GM23338 (cell line): ENCODE measurements at regions not wholly inside any gene's neighbourhood (a gene's known extent, or its start where the extent isn't known, plus 50 kb on each side); places are given as distances from the start of the nearest gene placed in this dataset.

Experiments used
- ATAC-seq: fragments of 200-7000 bp; cut with Tn5 transposase; 3 replicates; pipeline ENCODE4 v1.9.1; 2020
- DNase-seq: peaks from one replicate; pipeline ENCODE4 v3.0.0-alpha.2; 2015; ENCODE audit warnings: low spot score
- H2AFZ ChIP-seq: fragments of 200-600 bp; sonication (generic); 2 replicates; pipeline ENCODE4 v1.8.0; 2016; ENCODE audit warnings: antibody characterized with exemption, mild to moderate bottlenecking, moderate library complexity
- H3F3A ChIP-seq: fragments of 200-600 bp; sonication (generic); replicated peaks from 2 replicates; pipeline ENCODE4 v1.8.0; 2017; ENCODE audit warnings: antibody characterized with exemption, mixed run types, low read depth
- H3K27ac ChIP-seq: fragments of 200-600 bp; sonication (generic); 2 replicates; pipeline ENCODE4 v1.6.1; 2016; ENCODE audit warnings: low read depth
- H3K27me3 ChIP-seq: fragments of 200-600 bp; sonication (generic); 2 replicates; pipeline ENCODE4 v1.8.0; 2016; ENCODE audit warnings: mild to moderate bottlenecking, mixed run types, moderate library complexity; ENCODE audit not compliant: insufficient read depth
- H3K36me3 ChIP-seq: fragments of 200-600 bp; sonication (generic); 2 replicates; pipeline ENCODE4 v1.8.0; 2016; ENCODE audit warnings: mild to moderate bottlenecking; ENCODE audit not compliant: insufficient read depth
- H3K4me1 ChIP-seq: fragments of 200-600 bp; sonication (generic); 2 replicates; pipeline ENCODE4 v1.8.0; 2016; ENCODE audit warnings: mild to moderate bottlenecking, moderate library complexity; ENCODE audit not compliant: insufficient read depth
- H3K4me2 ChIP-seq: fragments of 200-600 bp; sonication (generic); 2 replicates; pipeline ENCODE4 v1.7.1; 2017; ENCODE audit warnings: mixed run types
- H3K4me3 ChIP-seq: fragments of 200-600 bp; sonication (generic); 2 replicates; pipeline ENCODE4 v1.6.1; 2016; ENCODE audit warnings: mixed run types
- H3K79me2 ChIP-seq: fragments of 200-600 bp; sonication (generic); replicated peaks from 2 replicates; pipeline ENCODE4 v1.8.0; 2017; ENCODE audit warnings: mild to moderate bottlenecking; ENCODE audit not compliant: insufficient read depth
- H3K9me2 ChIP-seq: fragments of 200-600 bp; sonication (generic); 2 replicates; pipeline ENCODE4 v1.8.0; 2017; ENCODE audit not compliant: insufficient read depth
- H4K20me1 ChIP-seq: fragments of 200-600 bp; sonication (generic); replicated peaks from 2 replicates; pipeline ENCODE4 v1.8.0; 2017; ENCODE audit warnings: mild to moderate bottlenecking; ENCODE audit not compliant: insufficient read depth
- H3K27ac Mint-ChIP-seq: 2 replicates; pipeline ENCODE4 v1.8.0; 2020; ENCODE audit warnings: inconsistent platforms, mild to moderate bottlenecking, moderate library complexity, mixed read lengths
- H3K27me3 Mint-ChIP-seq: 3 replicates; pipeline ENCODE4 v1.8.0; 2022; ENCODE audit warnings: low read depth, mild to moderate bottlenecking, moderate library complexity, mixed read lengths, inconsistent platforms; ENCODE audit not compliant: insufficient read depth, poor library complexity
- H3K36me3 Mint-ChIP-seq: 3 replicates; pipeline ENCODE4 v1.8.0; 2021; ENCODE audit warnings: low read depth, mild to moderate bottlenecking, inconsistent platforms, moderate library complexity, mixed read lengths
- H3K4me1 Mint-ChIP-seq: 3 replicates; pipeline ENCODE4 v1.8.0; 2020; ENCODE audit warnings: mild to moderate bottlenecking, inconsistent platforms, mixed read lengths
- H3K4me3 Mint-ChIP-seq: 3 replicates; pipeline ENCODE4 v1.8.0; 2021; ENCODE audit warnings: moderate library complexity, mild to moderate bottlenecking, inconsistent platforms, mixed read lengths
- H3K9me3 Mint-ChIP-seq: 3 replicates; pipeline ENCODE4 v1.8.0; 2020; ENCODE audit warnings: moderate library complexity, mild to moderate bottlenecking, inconsistent platforms, mixed read lengths
- CREB1 ChIP-seq: fragments of 250-450 bp; sonication (Bioruptor Pico); IDR thresholded peaks from 2 replicates; pipeline ENCODE4 v1.5.0; 2020; ENCODE audit warnings: low read depth, mild to moderate bottlenecking, moderate library complexity
- EZH2 ChIP-seq: fragments of 200-600 bp; sonication (generic); IDR thresholded peaks from one replicate; pipeline ENCODE4 v1.8.0; 2017; ENCODE audit warnings: antibody characterized with exemption, mild to moderate bottlenecking, low read depth; ENCODE audit not compliant: unreplicated experiment
- EZH2phosphoT487 ChIP-seq: fragments of 200-600 bp; sonication (generic); IDR thresholded peaks from one replicate; pipeline ENCODE4 v1.8.1; 2018; ENCODE audit warnings: antibody characterized with exemption; ENCODE audit not compliant: unreplicated experiment
- JUNB ChIP-seq: IDR thresholded peaks from one replicate; pipeline ENCODE4 v1.6.1; 2016; ENCODE audit warnings: antibody characterized with exemption; ENCODE audit not compliant: unreplicated experiment
- NANOG ChIP-seq: IDR thresholded peaks from 2 replicates; pipeline ENCODE4 v1.6.1; 2016; ENCODE audit warnings: antibody characterized with exemption, borderline replicate concordance
- STAT1 ChIP-seq: IDR thresholded peaks from one replicate; pipeline ENCODE4 v1.6.1; 2016; ENCODE audit warnings: antibody characterized with exemption; ENCODE audit not compliant: unreplicated experiment
- ZNF114 ChIP-seq: fragments of 250-450 bp; sonication (Bioruptor Pico); IDR thresholded peaks from 2 replicates; pipeline ENCODE4 v1.5.0; 2020; ENCODE audit warnings: mild to moderate bottlenecking, moderate library complexity
- TF ChIP-seq, protein P1 (sequence below): fragments of 250-450 bp; sonication (Bioruptor Pico); IDR thresholded peaks from 2 replicates; pipeline ENCODE4 v1.5.0; 2020; ENCODE audit warnings: mild to moderate bottlenecking, moderate library complexity
- TF ChIP-seq, protein P2 (sequence below): IDR thresholded peaks from one replicate; pipeline ENCODE4 v1.6.1; 2018; ENCODE audit warnings: antibody characterized with exemption; ENCODE audit not compliant: unreplicated experiment
- TF ChIP-seq, protein P3 (sequence below), 2 experiments: fragments of 200-600 bp in 1 of 2; sonication (generic) in 1 of 2; conservative IDR thresholded peaks; 2 replicates each; pipeline versions ENCODE4 v1.5.1 to v1.6.1; 2016 to 2017; ENCODE audit warnings: antibody characterized with exemption in 2 of 2, low read depth in 2 of 2, mild to moderate bottlenecking in 2 of 2, moderate library complexity in 1 of 2

DNA sequence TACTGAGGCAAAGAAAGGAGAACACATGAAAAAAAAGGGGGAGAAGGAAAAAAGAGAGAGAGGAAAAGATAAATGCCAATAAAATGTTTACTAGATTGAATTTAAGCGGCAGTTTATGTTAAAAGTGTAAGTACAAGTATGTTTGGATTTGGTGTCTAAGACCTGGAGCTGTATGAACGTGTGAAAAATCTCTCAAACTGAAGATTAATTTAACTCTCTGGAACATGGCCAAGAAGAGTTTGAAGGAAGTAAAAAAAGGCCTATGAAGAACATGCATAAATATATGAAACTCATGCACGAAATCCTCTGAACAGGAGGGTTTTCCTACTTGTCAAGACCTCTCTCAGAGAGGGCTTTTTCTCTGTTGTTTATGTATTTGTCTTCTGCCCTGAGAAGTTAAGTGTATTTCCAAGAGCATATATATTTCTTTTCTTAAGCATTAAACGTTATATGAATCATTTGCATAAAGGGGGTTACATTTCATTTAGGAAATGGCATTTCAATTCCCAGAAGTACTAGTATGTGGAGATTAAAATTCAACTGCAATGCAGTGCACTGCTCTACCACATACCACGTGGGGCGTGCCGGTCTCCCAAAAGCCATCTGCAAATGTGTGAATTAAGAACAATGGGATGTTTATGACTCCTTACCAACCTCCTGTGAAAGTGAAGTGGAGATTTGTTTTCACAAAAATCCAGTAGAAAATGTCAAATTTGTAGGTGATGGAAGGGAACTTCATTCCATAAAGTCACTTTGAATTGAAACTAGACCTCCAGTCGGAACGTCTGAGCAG, 281.1 kb upstream of the TRIB2 start (continued):
- TF ChIP-seq, protein P1, sequence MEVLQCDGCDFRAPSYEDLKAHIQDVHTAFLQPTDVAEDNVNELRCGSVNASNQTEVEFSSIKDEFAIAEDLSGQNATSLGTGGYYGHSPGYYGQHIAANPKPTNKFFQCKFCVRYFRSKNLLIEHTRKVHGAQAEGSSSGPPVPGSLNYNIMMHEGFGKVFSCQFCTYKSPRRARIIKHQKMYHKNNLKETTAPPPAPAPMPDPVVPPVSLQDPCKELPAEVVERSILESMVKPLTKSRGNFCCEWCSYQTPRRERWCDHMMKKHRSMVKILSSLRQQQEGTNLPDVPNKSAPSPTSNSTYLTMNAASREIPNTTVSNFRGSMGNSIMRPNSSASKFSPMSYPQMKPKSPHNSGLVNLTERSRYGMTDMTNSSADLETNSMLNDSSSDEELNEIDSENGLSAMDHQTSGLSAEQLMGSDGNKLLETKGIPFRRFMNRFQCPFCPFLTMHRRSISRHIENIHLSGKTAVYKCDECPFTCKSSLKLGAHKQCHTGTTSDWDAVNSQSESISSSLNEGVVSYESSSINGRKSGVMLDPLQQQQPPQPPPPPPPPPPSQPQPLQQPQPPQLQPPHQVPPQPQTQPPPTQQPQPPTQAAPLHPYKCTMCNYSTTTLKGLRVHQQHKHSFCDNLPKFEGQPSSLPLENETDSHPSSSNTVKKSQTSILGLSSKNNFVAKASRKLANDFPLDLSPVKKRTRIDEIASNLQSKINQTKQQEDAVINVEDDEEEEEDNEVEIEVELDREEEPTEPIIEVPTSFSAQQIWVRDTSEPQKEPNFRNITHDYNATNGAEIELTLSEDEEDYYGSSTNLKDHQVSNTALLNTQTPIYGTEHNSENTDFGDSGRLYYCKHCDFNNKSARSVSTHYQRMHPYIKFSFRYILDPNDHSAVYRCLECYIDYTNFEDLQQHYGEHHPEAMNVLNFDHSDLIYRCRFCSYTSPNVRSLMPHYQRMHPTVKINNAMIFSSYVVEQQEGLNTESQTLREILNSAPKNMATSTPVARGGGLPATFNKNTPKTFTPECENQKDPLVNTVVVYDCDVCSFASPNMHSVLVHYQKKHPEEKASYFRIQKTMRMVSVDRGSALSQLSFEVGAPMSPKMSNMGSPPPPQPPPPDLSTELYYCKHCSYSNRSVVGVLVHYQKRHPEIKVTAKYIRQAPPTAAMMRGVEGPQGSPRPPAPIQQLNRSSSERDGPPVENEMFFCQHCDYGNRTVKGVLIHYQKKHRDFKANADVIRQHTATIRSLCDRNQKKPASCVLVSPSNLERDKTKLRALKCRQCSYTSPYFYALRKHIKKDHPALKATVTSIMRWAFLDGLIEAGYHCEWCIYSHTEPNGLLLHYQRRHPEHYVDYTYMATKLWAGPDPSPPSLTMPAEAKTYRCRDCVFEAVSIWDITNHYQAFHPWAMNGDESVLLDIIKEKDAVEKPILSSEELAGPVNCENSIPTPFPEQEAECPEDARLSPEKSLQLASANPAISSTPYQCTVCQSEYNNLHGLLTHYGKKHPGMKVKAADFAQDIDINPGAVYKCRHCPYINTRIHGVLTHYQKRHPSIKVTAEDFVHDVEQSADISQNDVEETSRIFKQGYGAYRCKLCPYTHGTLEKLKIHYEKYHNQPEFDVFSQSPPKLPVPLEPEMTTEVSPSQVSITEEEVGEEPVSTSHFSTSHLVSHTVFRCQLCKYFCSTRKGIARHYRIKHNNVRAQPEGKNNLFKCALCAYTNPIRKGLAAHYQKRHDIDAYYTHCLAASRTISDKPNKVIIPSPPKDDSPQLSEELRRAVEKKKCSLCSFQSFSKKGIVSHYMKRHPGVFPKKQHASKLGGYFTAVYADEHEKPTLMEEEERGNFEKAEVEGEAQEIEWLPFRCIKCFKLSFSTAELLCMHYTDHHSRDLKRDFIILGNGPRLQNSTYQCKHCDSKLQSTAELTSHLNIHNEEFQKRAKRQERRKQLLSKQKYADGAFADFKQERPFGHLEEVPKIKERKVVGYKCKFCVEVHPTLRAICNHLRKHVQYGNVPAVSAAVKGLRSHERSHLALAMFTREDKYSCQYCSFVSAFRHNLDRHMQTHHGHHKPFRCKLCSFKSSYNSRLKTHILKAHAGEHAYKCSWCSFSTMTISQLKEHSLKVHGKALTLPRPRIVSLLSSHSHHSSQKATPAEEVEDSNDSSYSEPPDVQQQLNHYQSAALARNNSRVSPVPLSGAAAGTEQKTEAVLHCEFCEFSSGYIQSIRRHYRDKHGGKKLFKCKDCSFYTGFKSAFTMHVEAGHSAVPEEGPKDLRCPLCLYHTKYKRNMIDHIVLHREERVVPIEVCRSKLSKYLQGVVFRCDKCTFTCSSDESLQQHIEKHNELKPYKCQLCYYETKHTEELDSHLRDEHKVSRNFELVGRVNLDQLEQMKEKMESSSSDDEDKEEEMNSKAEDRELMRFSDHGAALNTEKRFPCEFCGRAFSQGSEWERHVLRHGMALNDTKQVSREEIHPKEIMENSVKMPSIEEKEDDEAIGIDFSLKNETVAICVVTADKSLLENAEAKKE (CRISPR knock-in tag) = no peak
- TF ChIP-seq JUNB (no peak), ZNF114 (CRISPR knock-in tag) (no peak), EZH2 (no peak), EZH2phosphoT487 (no peak), CREB1 (no peak), STAT1 (no peak)

DNA sequence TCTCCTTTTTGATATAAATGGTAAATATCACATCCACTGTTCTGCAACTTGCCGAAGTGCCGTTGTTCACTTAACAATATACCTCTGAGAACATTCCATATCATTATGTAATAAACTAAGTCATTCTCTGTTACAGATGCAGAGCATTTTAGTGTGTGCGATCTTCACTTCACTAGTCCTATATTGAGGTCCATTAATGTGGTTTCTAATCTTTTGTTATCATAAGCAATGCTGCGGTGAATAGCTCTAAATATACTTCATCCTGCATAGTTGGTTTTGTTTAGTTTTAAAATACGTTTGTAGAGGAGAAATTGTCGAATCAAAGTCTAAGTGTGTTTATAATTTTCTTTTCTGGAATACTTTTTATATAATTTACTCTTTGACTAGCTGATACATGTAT, 280.3 kb upstream of the TRIB2 start:
- H3K36me3 ChIP-seq = no peaks in the 10 kb centered on the region
- ATAC-seq (no peak), DNase-seq (no peak)
- peaks cover 7% of the 10 kb centered on the region; the same call in 2 of the 3 replicates for H3K4me1 Mint-ChIP-seq
- H3K79me2 ChIP-seq = no peaks in the 10 kb centered on the region
- no peaks in the 10 kb centered on the region for H4K20me1 ChIP-seq
- no peak overlapping the region for H3K27ac Mint-ChIP-seq
- H3K27me3 ChIP-seq = no peaks in the 10 kb centered on the region
- H3K4me2 ChIP-seq = no peak overlapping the region
- peaks cover 3% of the 10 kb centered on the region; the same call in 1 of the 2 replicates for H3K9me2 ChIP-seq
- peaks cover 3% of the 10 kb centered on the region; the same call in 2 of the 3 replicates for H3K36me3 Mint-ChIP-seq
- no peak overlapping the region for H3K27ac ChIP-seq
- no peak overlapping the region for H3K4me3 ChIP-seq
- H3F3A ChIP-seq = no peaks in the 10 kb centered on the region
- no peaks in the 10 kb centered on the region; the same call in 2 of the 3 replicates for H3K9me3 Mint-ChIP-seq
- no peak overlapping the region for H3K4me3 Mint-ChIP-seq
- peaks cover 2% of the 10 kb centered on the region for H3K27me3 Mint-ChIP-seq
- no peaks in the 10 kb centered on the region for H3K4me1 ChIP-seq
- H2AFZ ChIP-seq = no peak overlapping the region
- TF ChIP-seq NANOG (no peak), CREB1 (no peak), STAT1 (no peak)
- TF ChIP-seq, protein P2, sequence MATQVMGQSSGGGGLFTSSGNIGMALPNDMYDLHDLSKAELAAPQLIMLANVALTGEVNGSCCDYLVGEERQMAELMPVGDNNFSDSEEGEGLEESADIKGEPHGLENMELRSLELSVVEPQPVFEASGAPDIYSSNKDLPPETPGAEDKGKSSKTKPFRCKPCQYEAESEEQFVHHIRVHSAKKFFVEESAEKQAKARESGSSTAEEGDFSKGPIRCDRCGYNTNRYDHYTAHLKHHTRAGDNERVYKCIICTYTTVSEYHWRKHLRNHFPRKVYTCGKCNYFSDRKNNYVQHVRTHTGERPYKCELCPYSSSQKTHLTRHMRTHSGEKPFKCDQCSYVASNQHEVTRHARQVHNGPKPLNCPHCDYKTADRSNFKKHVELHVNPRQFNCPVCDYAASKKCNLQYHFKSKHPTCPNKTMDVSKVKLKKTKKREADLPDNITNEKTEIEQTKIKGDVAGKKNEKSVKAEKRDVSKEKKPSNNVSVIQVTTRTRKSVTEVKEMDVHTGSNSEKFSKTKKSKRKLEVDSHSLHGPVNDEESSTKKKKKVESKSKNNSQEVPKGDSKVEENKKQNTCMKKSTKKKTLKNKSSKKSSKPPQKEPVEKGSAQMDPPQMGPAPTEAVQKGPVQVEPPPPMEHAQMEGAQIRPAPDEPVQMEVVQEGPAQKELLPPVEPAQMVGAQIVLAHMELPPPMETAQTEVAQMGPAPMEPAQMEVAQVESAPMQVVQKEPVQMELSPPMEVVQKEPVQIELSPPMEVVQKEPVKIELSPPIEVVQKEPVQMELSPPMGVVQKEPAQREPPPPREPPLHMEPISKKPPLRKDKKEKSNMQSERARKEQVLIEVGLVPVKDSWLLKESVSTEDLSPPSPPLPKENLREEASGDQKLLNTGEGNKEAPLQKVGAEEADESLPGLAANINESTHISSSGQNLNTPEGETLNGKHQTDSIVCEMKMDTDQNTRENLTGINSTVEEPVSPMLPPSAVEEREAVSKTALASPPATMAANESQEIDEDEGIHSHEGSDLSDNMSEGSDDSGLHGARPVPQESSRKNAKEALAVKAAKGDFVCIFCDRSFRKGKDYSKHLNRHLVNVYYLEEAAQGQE = no peak
- TF ChIP-seq, protein P3, sequence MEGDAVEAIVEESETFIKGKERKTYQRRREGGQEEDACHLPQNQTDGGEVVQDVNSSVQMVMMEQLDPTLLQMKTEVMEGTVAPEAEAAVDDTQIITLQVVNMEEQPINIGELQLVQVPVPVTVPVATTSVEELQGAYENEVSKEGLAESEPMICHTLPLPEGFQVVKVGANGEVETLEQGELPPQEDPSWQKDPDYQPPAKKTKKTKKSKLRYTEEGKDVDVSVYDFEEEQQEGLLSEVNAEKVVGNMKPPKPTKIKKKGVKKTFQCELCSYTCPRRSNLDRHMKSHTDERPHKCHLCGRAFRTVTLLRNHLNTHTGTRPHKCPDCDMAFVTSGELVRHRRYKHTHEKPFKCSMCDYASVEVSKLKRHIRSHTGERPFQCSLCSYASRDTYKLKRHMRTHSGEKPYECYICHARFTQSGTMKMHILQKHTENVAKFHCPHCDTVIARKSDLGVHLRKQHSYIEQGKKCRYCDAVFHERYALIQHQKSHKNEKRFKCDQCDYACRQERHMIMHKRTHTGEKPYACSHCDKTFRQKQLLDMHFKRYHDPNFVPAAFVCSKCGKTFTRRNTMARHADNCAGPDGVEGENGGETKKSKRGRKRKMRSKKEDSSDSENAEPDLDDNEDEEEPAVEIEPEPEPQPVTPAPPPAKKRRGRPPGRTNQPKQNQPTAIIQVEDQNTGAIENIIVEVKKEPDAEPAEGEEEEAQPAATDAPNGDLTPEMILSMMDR (conservative IDR thresholded peaks at IDR 0.05; ENCODE audit: low read depth in 2 of 2) = no peak
